NB4 (cell line): ENCODE measurements at regions not wholly inside any gene's neighbourhood (a gene's known extent, or its start where the extent isn't known, plus 50 kb on each side); places are given as distances from the start of the nearest gene placed in this dataset.

Experiments used
- DNase-seq: peaks from one replicate; pipeline ENCODE4 v3.0.0; 2010; ENCODE audit warnings: low read depth
- H3K4me3 ChIP-seq: one replicate; pipeline ENCODE4 v1.5.1; 2011; ENCODE audit warnings: mild to moderate bottlenecking, low read depth, low read length, moderate library complexity
- CTCF ChIP-seq: IDR thresholded peaks from one replicate; pipeline ENCODE4 v1.5.1; 2012; ENCODE audit warnings: low read depth, low read length
- MAX ChIP-seq: IDR thresholded peaks from 2 replicates; pipeline ENCODE4 v1.6.1; 2011; ENCODE audit warnings: low read depth, low read length
- MYC ChIP-seq: IDR thresholded peaks from 2 replicates; pipeline ENCODE4 v1.6.1; 2011; ENCODE audit warnings: low read depth, low read length
- POLR2A ChIP-seq: IDR thresholded peaks from 2 replicates; pipeline ENCODE4 v1.6.1; 2011; ENCODE audit warnings: mild to moderate bottlenecking; ENCODE audit not compliant: insufficient read length; ENCODE audit errors: extremely low read depth

GRCh38 chr10:114771749-114772148, 49.8 kb upstream of the FHIP2A start:
- H3K4me3 ChIP-seq: no peak overlapping the region
- TF ChIP-seq MAX: no peak
- no peak for TF ChIP-seq CTCF
- TF ChIP-seq POLR2A: no peak
- TF ChIP-seq MYC: no peak
- DNase-seq: no peak
